KBM-7 (cell line): ENCODE measurements at regions not wholly inside any gene's neighbourhood (a gene's known extent, or its start where the extent isn't known, plus 50 kb on each side); places are given as distances from the start of the nearest gene placed in this dataset.

Source experiments
- DNase-seq: peaks from one replicate; pipeline ENCODE4 v3.0.0-alpha.2; 2015
- in situ Hi-C: fragments of 300-500 bp; cut with MboI; formaldehyde crosslinking; loops from 2 replicates; pipeline ENCODE4 v1.14.3; 2020; ENCODE audit warnings: low sequenced_read_pairs, low pct_unique_long_range_greater_than_20kb, mixed read lengths

DNA sequence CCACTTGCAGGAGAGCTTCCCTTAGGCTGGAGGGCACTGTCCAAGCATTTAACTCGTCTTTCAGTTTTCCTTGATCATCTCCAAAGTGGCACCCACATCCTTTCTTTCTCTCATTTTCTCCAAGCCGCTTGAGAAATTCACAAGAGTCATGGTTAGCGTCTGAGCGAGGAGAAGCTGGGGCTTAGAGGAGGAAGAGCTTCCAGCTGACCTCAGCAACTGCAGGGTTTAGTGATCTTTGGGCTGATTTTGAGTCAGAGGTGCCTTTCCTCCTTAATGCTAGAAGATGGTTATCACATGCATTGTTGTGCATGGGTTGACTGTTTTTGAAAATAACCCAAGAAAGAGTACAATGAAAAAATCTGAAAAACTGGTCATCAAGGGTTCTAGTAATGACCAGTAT is 134.7 kb downstream of the GADD45G start:
- in situ Hi-C loops = loop anchor here (25.0 kb wide), 1 partner anchor 102 kb away; no protein-coding TSS in a partner anchor
- DNase-seq = no peak

DNA sequence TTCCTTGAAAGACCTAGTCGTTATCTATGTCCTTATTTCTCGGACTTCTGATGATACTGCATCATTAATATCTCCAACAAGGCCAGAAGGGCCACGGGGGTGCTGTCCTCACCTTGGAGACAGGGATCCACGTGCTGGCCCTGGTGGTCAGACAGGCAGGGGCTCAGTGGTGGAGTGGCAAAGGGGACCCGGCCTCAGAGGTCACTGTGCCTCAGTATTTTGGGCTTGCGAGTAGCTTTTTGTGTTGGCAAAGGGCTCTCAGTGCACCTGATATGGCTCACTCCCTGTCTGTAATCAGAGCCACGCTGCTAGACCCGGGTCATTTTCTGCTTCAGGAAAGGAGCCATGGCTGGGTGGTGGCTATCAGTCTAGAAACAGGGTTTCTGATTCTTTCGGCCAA is 135.1 kb downstream of the GADD45G start:
- in situ Hi-C loops = loop anchor here (25.0 kb wide), 1 partner anchor 103 kb away; no protein-coding TSS in a partner anchor
- DNase-seq = no peak

DNA sequence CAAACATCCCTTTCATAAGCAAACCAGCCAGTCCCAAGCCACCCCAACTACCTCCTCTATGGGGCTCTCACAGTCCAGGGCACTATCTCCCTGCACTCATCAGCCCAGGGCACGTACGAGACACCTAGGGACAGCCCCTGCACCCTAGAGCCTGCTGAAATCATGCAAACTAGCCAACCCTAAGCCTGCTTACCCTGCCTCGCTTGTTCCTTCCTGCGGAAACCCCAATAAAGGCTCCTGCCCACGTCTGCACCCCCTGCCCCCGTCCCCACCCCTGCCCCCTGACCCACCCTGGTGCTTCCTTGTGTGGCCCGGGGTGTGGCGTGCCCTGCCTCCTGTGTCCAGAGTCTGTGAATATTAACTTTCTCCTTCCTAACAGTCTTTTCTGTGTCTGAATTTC is 135.9 kb downstream of the GADD45G start:
- no peak for DNase-seq
- in situ Hi-C loops = loop anchor here (25.0 kb wide), 1 partner anchor 103 kb away; no protein-coding TSS in a partner anchor

DNA sequence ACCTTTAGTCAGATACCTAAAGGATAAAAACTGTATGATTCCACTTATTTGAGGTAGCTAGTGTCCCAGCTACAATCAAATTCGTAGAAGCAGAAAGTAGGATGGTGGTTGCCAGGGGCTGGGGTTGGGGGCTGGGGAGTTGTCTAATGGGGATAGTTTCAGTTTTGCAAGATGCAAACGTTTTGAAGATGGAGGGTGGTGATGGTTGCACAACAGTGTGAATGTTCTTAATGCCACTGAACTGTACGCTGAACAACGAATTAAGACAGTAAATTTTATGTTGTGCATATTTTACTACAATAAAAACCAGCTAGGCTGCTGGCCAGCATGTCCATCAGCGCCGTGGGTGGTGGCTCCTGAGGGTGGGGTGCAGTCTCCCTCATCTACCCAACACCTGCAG is 137.8 kb downstream of the GADD45G start:
- DNase-seq = no peak
- in situ Hi-C loops = loop anchor here (25.0 kb wide), 1 partner anchor 105 kb away; no protein-coding TSS in a partner anchor

DNA sequence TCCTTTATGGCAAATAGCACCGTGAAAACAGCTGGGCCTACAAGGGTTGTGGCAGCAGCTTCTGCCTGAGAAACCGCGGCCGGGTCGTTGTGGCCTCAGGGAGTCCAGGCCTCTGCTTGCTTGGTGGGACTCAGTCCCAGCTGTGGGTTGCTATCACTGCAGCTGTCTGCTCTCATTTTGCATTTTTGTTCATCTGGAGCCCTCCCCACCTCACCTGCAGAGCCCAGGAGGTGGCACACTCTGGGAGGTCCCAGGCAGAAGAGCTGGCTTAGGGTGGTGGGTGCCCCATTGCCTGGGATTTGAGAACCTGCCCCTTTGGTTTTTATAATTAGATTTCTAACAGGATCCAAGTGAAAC is 138.4 kb downstream of the GADD45G start:
- DNase-seq = no peak
- in situ Hi-C loops = loop anchor here (25.0 kb wide), 1 partner anchor 106 kb away; no protein-coding TSS in a partner anchor

DNA sequence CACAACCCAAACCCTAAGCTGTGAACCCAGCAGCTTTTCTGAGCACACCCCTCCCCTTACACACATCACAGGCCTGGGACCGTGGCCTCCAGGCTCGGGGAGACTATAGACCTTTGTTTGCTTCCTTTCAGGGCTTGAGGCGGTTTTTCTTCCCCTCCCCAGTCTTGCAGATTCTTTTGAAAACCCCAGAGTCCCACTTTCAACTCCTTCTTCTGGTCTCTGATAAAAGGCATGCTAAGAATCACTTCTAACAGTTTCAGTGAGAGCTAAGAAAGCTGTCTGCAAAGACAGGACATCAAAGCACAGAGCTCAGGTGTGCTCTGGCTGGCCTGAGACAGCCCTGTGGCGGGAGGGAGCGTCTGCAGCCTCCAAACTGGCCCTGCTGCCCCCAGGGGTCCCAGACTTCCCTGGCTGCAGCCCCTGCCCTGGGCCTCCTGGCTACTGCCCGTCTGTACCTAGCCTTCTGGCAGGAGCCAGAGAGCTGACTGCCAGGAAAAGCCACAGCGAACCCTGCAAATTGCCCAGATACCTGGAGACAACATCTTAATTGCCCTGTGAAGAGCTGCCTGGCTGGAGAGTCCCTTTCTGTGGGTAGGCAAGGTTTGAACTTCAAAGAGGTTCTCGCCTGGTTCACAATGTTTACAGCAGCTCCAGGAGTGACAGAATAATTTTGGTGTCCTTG is 138.9 kb downstream of the GADD45G start:
- in situ Hi-C loops = loop anchor here (25.0 kb wide), 1 partner anchor 106 kb away; no protein-coding TSS in a partner anchor

DNA sequence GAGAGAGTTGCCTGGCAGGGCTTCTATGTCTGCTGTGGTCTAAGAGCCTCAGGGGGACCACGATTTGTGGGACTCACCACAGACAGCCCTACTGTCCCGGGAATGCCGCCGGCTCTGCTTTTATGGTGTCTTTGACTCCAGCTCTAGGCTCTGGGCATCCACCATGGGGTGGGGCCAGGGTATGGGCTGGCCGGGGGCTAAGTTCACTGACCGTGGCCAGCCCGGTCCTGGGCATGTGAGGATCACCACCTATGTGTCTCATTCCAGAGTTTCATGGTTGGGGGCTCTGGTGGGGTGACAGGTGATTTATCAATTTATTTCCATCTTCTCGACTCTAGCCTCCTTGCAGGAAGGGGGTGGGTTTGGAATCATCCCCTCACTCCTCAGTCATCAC is 139.4 kb downstream of the GADD45G start:
- in situ Hi-C loops = loop anchor here (25.0 kb wide), 1 partner anchor 107 kb away; no protein-coding TSS in a partner anchor

More for the DNA sequence above, 138.9 kb downstream of the GADD45G start:
- DNase-seq = no peak

DNA sequence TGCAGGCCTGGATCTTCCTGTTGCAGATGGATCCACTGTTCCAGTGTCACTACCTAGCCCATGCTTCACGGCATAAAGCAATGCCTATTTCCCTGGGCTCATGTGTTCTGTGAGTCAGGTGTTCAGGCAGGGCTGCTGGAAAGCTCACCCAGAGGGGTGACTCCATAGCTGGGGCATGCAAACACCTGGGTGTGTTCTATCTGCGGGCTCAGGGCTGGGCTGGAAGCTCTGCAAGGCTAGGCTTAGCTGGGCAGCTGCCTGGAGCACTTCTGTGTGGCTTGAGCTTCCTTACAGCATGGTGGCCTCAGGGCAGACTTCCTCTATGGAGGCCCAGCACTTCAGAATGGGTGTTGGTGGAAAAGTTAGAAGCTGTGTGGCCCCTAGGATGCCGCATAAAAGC is 139.9 kb downstream of the GADD45G start:
- DNase-seq = no peak
- in situ Hi-C loops = loop anchor here (25.0 kb wide), 1 partner anchor 107 kb away; no protein-coding TSS in a partner anchor

More for the DNA sequence above, 139.4 kb downstream of the GADD45G start:
- no peak for DNase-seq

DNA sequence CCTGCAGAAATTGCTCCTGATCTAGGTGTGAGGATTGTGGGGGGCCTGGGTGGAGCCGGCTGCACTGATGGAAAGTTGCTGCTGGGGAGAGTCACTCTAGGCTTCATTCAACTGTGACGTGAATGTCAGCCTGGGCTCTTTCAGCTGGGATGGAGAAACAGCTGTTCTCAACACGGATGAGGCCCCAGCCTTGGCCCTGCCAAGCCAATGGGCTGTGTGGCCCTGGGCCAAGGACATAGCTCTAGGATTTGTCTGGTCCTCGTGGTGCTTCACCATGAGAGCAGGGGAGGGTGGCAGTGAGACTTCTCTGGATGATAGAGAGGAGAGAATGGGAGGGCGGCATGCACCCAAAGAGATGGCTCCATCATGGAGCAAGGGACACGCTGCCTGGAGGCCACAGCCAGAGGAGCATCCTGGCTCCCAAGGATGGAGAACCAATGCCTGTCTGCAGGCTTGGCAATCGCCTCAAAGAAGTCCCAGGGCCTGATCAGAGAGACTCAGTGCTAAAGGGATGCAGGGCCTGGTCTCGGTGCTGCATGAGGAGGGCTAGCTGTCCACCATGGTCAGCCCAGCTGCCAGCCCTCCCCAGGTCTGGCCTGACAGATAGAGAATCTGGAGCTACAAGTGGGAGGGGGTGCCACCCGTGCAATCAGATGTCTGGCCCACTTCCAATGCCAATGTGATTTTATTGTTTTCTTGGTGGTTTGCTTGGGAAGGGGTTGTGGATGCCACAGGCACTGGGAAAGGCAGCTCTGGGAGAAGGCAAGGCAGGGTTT is 141.0 kb downstream of the GADD45G start:
- DNase-seq = no peak
- in situ Hi-C loops = loop anchor here (25.0 kb wide), 1 partner anchor 108 kb away; no protein-coding TSS in a partner anchor

DNA sequence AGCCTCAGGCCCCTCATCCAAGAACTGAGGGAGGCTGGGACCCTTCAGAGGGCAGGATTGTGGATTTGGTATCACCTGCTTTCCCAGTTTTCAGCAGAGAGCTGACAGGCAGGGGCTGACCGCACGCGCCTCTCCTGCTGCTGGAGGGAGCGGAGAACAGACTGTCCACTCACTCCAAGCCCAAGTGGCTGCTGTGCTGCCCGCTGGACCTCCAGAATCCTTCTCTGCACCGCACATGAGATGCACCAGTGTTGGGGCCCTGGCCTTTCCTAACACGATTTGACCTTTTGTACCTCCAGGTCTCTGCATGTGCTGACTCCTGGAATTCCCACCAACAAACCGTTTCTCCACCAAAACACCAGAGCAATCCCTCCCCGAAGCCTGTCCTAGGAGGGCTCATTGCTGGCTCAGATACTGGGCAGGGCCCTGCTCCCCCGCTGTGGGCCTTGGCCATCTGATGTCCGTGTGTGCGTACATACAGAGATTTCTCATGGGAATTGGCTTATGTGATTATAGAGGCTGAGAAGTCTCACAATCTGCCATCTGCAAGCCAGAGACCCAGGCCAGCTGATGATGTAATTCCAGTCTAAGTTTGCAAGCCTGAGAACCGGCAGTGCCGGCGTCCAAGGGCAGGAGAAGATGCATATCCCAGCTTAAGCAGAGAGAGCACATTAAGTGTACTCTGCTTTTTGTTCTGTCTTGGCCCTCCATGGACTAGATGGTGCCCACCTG is 141.7 kb downstream of the GADD45G start:
- in situ Hi-C loops = loop anchor here (25.0 kb wide), 1 partner anchor 109 kb away; no protein-coding TSS in a partner anchor
- no peak for DNase-seq

DNA sequence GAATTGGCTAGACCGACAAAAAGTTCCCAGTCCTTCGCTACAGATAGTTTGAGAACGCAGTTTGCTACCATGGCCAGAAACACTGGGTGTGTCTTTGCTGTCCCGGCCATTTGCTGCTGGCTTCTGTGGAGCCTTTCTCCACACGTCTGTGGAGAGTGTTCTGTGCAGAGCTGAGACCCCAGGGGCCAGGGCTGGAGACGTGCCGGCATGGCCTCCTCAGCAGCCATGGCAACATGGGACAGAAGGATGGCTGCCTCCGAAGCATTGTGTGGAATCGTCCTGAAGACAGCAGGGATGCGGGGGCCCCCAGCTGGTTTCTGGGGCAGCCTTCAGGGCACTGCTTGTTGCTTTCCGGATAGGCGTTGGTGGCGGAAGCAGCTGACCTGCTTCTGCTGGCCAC is 142.8 kb downstream of the GADD45G start:
- no peak for DNase-seq
- in situ Hi-C loops = loop anchor here (25.0 kb wide), 1 partner anchor 110 kb away; no protein-coding TSS in a partner anchor

DNA sequence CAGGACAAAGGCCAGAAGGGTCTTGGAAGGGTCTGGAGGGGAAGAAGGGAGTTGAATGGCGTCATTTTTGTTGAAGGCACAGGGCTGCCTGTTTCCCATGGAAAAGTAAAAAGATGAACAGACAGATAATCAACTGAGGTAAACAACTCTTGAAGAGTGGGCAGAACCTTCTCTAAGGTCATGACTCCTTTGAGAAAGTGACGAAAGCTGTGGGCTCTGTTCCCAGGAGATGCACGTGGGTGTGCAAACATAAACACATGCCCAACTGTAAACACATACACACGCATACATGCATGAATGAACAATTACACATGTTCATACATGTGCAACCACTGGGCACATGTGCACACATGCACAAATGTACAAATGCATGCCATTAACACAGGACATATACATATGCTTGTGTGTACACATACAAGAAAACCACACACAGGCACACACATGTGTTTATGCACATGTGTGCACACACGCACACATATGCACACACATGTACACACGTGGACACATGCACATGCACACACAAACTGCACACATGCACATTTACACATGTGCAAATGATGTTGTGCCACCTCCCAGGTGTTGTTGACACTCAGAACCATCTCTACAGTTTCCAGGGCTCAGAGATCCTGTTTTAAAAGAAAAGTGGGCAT is 143.3 kb downstream of the GADD45G start:
- in situ Hi-C loops = loop anchor here (25.0 kb wide), 1 partner anchor 111 kb away; no protein-coding TSS in a partner anchor
- no peak for DNase-seq

DNA sequence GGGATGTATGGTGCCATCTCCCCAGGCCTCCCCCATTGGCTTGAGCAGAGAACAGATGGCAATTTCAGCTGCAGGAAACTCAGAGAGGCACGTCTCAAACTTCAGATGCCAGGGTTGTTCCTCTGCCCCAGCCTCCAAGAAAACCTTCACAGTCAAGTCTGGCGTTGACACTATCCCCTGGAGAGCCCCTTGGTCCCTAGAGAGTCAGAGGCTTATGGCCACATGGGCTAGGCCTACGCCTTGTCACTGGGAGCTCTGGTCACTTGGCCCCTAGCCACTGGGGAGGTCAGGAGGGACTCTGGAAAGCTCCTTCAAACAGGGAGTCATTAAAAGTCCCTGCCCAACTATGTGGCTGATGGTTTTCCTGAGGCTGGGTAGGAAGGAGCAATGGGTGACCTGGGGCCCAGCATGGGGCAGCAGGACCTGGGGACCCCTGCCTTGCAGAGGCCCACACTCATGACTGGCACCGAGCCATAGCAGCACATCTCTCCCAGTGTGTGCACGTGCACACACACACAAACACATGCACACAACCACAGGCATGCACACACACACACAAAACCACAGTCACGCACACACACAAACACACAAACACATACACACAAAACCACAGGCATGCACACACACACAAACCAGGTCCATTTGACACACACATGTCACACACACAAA is 144.2 kb downstream of the GADD45G start:
- DNase-seq = no peak
- in situ Hi-C loops = loop anchor here (25.0 kb wide), 1 partner anchor 112 kb away; no protein-coding TSS in a partner anchor

DNA sequence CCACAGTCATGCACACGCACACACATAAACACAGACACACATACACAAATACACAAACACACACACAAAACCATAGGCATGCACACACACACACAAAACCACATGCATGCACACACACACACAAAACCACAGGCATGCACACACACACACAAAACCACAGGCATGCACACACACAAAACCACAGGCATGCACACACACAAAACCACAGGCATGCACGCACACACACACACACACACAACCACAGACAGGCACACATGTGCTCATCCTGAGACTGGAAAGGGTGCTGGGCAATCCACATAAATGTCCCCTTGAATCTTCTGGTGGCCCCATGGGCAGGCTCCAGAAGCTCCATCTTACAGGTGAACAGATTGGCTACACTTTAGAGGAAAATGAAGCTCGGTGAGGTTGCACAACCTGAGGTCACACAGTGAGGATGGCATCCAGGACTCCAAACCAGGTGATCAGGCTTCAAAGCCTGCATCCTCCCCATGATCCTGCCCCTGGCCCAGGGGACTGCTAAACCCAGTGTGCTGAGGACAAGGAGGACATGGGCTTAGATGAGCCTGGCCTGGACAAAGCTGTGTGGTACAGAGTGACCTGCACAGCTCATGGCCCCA is 144.8 kb downstream of the GADD45G start:
- in situ Hi-C loops = loop anchor here (25.0 kb wide), 1 partner anchor 112 kb away; no protein-coding TSS in a partner anchor
- DNase-seq = no peak

DNA sequence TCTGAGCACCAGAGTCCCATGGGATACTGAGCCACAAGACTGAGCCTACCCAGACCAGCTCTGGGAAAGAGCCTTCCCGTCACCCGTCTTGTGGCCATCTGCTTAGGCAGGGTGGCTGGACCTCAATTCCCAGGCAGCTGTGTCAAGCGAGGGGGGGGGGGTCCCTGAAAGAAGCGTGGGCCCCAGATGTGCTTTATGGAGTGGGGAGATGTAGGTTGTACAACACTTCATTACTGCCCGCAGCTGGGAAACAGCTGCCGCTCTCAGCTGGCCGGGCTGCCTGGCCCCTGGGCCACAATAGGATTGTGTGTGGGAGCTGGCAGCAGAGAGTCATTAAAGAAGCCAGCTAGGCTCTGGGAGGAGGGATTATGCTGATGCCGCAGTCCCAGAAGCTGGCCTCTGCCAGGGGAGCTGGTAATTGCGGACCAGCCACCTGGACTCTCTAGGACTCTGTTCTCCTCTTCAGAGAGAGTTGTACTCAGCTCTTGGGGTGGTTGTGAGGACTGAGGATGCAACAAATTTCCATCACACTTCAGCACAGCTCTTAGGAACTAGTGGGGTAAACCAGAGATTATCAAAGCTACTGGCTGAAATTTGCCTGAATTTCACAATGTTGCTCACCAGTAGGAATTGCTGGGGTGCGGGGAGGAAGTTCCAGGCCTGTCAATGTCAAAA is 145.4 kb downstream of the GADD45G start:
- DNase-seq = no peak
- in situ Hi-C loops = no loop called here

DNA sequence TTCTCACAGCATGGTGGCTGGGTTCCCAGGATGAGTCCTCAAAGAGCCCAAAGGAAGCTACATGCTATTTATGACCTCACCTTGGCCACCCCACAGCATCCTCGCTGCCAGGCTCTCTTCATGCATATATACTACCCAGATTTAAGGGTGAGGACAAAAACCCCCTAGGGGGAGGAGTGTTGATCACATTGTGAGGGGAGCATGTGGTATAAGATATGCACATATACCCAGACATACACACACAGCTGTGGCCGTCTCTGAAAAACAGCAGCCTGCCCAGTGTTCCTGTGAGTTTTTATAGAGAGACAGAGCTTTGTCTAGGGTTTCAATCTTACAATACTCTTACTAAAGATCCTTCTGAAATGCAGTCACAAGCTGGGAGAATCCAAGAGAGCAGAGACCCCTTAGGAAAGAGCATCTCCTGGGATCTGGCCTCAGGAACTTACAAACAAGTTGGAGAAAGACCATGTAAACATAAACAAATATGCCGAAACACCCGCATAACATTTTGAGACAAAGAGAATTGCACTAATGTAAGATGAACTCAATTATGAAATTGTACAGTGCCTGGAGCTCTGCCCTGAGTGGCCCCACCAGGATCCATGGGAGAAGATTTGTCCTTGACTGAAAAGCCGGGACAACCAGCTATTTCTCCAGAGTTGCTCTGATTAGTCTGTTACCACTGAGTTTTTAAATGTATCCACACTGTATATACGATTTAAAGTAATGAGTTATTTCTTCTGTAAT is 146.4 kb downstream of the GADD45G start:
- DNase-seq = no peak
- in situ Hi-C loops = no loop called here

DNA sequence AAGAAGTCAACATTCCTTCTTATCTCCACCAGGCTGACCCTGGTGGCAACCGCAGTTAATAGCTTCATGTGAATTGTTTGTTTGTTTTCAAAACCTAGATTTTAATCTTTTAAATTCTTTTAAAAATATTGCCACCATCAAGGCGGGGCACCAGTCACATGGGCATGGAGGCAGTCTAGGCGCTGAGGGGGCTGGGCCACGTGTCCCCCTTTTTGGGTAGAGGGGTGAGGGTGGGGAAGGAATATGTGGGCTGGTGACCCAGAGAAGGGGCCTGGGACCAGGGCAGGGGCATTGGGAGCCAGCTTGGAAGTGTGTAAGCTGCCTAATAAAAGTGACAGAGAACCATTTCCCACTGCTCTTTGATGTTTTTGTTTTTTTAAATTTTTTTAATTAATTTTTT is 147.3 kb downstream of the GADD45G start:
- DNase-seq = no peak
- in situ Hi-C loops = no loop called here
